Testis (tissue), 2 donors: ENCODE measurements at regions not wholly inside any gene's neighbourhood (a gene's known extent, or its start where the extent isn't known, plus 50 kb on each side); places are given as distances from the start of the nearest gene placed in this dataset.

Experiments
- POLR2A ChIP-seq: fragments of 450-650 bp; IDR thresholded peaks from one replicate; pipeline ENCODE4 v1.6.1; 2017; ENCODE audit warnings: antibody characterized with exemption, mild to moderate bottlenecking, moderate library complexity
- TF ChIP-seq, protein P1 (sequence below), 3 experiments: fragments of 450-650 bp in 2 of 3; fragments of 200-600 bp in 1 of 3; sonication (generic) in 1 of 3; IDR thresholded peaks; one replicate each; pipeline ENCODE4 v1.5.1; 2016 to 2019; ENCODE audit warnings: antibody characterized with exemption in 3 of 3, mild to moderate bottlenecking in 2 of 3, moderate library complexity in 1 of 3

GRCh38 chr4:187908731-187909130 lies 86.8 kb upstream of the ZFP42 start:
- TF ChIP-seq, protein P1, sequence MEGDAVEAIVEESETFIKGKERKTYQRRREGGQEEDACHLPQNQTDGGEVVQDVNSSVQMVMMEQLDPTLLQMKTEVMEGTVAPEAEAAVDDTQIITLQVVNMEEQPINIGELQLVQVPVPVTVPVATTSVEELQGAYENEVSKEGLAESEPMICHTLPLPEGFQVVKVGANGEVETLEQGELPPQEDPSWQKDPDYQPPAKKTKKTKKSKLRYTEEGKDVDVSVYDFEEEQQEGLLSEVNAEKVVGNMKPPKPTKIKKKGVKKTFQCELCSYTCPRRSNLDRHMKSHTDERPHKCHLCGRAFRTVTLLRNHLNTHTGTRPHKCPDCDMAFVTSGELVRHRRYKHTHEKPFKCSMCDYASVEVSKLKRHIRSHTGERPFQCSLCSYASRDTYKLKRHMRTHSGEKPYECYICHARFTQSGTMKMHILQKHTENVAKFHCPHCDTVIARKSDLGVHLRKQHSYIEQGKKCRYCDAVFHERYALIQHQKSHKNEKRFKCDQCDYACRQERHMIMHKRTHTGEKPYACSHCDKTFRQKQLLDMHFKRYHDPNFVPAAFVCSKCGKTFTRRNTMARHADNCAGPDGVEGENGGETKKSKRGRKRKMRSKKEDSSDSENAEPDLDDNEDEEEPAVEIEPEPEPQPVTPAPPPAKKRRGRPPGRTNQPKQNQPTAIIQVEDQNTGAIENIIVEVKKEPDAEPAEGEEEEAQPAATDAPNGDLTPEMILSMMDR (IDR thresholded peaks at IDR 0.05) = no peak
- no peak for TF ChIP-seq POLR2A
